Sciatic nerve (tissue), 2 donors: ENCODE measurements at regions not wholly inside any gene's neighbourhood (a gene's known extent, or its start where the extent isn't known, plus 50 kb on each side); places are given as distances from the start of the nearest gene placed in this dataset.
"Not testable (repeated sequence)": the region's sequence is repeated elsewhere in the genome, so short reads cannot be mapped to it uniquely, and the experiment has no call there.

ENCODE experiments used
- ATAC-seq: fragments of 200-7000 bp; cut with Tn5 transposase; one replicate; pipeline ENCODE4 v1.9.1; 2020; ENCODE audit warnings: mild to moderate bottlenecking, moderate library complexity
- DNase-seq: peaks from one replicate; pipeline ENCODE4 v3.0.0-alpha.2; 2020; ENCODE audit warnings: low spot score
- intact Hi-C: fragments of 100-400 bp; cut with DNase I; formaldehyde crosslinking; loops from one replicate; pipeline ENCODE4 v1.14.2; 2022
- donor health status: DM: no; HTN: no; CAD: no.
- donor health status: DM: no; HTN: no; CAD: no.

DNA sequence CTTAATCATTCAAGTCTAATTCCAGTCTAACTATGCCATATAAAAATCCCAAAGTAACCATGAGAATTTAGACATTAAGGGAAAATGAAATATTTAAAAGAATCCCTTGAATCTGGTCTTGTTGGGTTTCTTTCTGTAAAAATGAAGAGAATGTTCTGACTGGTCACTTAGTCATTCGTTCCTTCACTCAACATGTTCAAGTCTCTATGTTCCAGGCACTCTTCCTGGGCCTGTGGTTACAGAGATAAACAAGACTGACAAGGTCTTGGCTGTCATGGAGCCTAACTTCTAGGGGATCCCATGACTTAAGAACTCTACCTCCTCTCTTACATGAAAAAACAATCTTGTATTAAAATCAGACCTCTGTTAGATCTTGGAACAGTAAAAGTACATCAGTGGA lies 638.6 kb upstream of the TBL1XR1 start:
- peak; percentile 19 for ATAC-seq
- DNase-seq: no peak
- intact Hi-C loops: no loop called here

DNA sequence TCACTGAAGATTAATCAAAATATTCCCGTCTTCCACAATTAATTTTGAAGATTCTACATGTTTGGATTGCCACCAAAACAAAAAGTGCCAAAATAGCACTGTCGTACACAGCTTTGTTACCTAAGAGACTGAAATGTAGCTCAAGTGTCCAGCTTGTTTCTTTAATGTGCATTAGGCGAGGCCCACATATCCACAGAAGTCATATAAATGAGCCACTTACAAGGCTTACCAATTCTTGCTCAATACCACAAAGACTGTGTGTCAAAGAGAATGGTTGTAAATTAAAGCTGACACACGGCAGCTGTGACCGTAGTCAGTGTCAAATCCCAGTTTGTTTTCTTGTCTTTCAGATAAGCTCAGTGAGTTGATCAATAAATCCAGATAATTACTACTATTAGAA lies 639.4 kb upstream of the TBL1XR1 start:
- intact Hi-C loops: no loop called here
- peak; percentile 11 for ATAC-seq
- no peak for DNase-seq

DNA sequence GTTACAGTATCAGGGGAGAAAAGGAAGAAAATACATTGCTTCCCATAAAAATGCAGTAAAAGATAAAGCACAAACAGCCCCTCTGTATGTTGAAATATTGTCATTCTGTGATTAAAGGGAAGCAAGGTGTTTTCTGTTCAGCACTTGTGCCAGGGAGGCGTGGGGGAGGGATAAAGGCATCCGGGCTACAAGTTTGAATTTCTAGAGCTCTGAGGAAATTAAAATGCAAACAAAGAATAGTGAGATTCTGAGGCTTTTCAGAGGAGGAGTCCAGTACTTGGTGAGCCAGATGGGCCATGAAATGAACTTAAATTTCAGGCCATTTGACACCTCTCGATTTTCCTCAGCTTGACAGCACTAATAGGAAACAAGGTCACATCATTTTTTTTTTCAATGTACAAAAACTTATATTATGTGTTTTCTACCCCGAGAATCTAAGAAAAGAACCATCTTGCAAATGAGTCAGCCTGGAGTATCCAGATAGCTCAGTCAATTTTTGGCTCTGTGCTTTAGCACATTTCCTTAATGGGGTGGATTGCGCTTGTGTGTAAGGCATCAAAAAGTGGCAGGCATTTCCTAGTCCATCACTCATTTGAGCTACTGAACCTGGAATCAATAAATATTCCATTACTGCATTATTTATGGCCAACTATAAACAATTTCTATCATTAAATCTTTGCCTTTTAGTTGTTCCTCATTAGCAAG lies 640.8 kb upstream of the TBL1XR1 start:
- ATAC-seq: no peak
- intact Hi-C loops: no loop called here
- no peak for DNase-seq

DNA sequence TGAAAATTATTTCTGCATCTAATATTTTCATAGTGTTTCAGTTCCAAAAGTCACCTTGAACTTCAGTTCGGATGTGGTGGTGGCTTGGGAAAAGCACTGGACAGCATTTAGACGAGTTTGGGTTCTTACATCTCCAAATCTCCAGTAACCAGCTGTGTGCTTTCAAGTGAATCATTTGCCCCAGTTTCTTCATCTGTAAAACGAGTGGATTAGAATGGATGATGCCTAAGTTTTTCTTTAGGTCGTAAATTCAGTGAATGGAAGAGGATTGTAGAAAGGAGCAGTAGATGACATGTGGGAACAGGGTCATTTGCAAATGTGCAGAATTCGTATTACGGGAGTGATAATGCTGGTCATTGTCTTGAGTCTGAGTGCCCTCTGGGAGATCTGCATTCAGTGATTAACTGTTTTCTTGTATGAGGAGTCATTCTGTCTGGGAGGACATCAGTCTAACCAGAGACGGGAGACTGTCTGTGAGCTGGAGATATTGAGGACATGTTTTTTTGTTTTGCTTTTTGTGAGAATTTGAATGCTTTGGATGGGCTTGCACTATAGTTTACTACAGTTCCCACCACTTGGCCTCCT lies 641.6 kb upstream of the TBL1XR1 start:
- no peak for ATAC-seq
- DNase-seq: no peak
- intact Hi-C loops: no loop called here

DNA sequence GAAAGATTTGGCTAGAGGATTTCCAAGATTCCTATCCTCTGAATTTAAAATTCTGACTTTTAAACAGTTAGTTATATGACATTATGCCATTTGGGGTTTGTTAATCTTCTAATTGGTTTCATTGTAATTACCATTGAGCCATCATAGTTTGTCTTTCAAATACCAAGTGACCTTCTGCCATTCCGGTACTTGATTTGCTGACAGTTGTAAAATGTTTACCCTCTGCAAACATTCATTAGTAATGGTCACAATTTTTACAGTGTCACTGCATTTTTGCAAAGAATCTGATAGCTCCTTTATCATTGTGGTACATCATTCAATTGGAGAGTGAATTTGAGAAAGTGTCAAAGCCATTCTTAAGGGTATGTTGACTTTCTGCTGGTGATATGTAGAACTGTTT lies 645.0 kb upstream of the TBL1XR1 start:
- intact Hi-C loops: no loop called here
- DNase-seq (no peak), ATAC-seq (no peak)

DNA sequence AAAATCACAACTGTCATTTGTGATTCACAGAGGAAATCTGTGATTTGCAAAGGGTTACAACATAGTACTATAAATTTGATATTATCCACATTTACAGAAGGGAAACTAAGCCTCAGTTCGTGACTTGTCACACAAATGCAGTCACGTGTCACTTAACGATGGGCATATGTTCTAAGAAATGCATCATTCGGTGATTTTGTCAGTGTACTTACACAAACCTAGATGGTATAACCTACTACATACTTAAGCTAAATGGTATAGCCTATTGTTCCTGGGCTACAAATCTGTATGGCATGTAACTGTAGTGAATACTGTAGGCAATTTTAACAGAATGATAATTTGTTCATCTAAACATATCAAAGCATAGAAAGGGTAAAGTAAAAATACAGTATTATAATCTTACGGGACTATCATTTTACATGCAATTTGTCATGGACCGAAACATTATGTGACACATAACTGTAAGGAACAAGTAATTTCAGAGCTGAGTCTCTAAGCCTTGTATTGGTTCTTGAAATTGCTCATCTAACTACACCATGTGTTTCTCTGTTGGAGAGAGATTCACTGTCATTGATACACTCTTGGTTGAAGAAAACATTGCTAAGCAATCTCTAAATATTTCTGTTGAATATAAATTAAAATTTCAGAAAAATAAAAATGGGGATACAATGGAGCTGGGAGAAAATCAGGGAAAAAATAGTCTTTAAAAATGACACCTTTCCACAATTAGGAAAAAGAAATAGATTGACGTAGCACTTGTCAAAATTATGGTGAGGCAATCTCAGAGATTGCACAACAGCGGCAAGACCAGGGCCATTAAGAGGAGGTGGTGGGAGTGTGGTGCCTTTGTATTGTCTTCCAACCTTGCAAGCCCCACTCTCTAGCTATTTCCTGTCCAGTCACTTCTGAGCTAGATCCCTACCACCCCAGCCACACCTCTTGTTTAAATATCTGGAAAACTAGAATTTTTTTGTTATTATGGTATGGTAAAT lies 645.8 kb upstream of the TBL1XR1 start:
- intact Hi-C loops: no loop called here
- no peak for DNase-seq
- ATAC-seq: no peak

DNA sequence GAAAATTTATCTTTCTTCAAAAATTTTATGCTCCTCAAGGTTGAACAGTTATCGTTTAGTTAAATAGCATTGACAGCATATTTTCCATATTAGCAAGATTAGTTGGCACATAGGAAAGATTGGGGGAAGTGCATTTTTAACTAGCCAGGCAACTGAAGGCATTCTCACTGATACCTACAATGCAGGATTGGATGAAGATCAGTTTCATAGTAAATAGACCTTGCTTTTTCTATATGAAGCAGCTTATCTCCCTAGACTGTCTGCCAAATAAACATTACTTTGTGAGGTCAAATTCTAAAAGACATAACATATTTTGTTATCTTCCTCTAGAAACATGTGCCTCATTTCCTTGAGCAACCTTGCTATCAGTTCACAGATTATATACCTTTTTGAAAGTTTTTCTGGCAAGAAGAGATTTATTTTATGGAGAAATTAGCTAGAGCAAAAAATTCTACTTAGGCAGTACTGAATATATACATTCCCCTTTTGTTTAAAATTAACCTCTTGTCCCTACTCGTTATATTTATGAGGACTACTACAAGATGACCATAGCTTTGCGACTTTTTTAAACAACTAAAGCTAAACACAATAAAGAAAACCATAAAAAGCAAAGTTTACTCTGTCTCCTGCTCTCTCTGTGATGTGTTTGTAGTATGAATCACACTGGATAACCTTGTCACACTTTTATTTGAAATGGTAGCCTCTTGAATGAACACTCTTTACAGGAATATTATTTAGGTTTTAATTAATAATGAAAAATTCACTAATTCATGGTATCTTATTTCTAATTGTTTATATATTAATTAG lies 654.9 kb upstream of the TBL1XR1 start:
- DNase-seq (no peak), ATAC-seq (no peak)
- intact Hi-C loops: no loop called here

DNA sequence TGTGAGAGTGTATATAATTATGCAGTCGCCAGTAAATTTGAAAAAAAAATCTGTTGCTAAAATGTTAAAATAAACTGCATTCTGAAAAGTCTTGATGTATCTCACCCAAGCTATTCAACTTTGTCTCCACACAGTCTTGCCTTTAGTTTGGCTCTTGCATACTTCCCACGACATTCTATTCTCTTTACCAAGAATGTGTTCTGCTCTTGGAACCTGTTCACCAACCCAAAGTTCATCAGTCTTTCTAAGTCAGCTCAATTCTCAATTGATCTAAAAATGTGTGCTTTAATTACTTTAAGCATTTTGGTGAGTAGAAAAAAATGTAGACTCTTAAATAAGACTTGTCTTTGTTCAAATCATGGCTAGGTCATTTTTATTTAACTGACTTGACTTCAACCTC lies 657.7 kb upstream of the TBL1XR1 start:
- no peak for DNase-seq
- ATAC-seq: no peak
- intact Hi-C loops: no loop called here

DNA sequence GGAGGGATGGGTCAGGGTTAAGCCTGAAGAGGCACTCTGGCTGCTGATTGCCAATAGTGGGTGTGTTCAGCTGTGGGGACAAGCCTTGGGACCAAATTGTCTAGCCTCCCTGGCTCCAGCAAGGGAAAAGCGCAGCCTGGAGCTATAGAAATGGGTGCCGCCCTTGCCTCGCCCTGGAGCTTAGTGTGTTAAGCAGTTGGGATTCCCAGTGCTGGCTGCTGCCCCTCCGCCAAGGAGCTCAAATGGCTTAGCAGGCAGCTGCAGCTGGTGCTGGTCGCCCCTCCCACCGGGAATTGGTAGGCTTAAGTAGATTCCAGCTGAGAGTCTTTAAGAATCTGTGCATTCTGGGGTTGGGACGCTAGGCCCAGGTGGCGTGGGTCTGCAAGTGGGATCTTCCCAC lies 662.9 kb upstream of the TBL1XR1 start:
- DNase-seq: no peak
- intact Hi-C loops: no loop called here
- ATAC-seq: no peak

DNA sequence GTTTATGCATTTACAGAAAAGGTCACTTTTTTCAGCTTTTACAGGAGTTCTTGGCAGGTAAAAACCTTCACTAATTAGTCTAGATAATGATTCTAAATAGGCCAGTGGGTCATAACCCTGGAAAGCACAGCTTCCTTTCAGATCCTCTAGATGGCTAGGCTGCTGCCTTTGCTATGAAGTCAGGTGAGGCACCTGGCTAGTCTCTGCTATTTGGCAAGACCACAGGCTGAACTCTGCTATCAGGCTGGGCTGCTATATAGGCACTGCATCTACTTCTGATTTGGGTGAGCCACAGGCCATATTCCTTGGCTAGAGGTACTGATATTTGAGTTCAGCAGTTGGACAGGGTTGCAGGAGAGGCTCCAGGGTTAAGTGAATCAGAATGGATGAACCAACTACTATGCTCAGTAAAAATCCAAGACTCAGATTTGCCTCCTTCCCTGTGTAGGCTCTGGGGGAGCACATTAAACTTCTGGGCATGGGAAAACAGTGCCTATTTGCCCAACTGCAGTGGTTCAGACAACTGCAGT lies 665.7 kb upstream of the TBL1XR1 start:
- DNase-seq: no peak
- intact Hi-C loops: no loop called here
- no peak for ATAC-seq

DNA sequence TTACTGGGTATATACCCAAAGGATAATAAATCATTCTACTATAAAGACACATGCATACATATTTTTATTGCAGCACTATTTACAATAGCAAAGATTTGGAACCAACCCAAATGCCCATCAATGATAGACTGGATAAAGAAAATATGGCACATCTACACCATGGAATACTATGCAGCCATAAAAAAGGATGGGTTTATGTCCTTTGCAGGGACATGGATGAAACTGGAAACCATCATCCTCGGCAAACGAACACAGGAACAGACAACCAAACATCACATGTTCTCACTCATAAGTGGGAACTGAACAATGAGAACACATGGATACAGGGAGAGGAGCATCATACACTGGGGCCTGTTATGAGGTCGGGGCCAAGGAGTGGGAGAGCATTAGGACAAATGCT lies 665.0 kb upstream of the KCNMB2 start:
- DNase-seq, ATAC-seq, intact Hi-C loops: not testable (repeated sequence)

DNA sequence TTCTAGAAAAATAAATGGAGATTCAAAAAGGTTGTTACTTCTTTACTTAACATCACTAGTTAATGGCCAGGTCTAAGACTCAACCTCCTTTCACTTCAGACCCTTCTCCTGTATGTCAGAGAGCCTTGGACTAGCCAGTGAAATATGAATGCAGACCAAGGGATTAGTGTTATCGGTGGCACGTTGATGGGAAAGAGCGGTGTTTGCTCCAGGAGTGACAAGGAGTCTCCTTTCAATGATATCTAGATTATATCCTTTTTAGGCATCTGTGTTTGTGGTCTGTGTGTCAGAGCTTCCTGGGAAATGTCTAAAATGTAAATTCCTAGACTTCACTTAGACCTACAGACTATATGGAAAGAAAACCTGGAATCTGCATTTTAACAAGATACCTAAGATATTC lies 658.0 kb upstream of the KCNMB2 start:
- intact Hi-C loops: no loop called here
- DNase-seq: no peak
- ATAC-seq: no peak

DNA sequence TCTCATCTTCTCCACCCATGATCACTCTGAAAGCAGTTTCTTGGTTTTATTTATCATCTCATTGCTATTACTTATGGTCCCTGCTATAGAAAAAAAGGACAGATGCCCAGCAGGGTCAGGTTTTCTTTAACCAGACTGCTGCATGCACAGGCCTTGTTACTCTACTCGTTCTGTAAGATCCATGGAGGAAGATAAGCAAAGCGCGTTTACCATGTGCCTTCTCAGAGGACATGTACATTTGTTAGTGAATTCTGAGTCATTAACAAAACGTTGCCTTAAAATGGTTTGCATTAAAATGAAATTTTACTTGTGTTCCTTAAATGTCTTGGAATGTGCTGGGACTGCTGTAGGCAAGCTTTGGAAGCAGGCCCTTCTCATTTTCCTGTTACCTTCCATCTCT lies 657.3 kb upstream of the KCNMB2 start:
- intact Hi-C loops: no loop called here
- no peak for DNase-seq
- no peak for ATAC-seq

DNA sequence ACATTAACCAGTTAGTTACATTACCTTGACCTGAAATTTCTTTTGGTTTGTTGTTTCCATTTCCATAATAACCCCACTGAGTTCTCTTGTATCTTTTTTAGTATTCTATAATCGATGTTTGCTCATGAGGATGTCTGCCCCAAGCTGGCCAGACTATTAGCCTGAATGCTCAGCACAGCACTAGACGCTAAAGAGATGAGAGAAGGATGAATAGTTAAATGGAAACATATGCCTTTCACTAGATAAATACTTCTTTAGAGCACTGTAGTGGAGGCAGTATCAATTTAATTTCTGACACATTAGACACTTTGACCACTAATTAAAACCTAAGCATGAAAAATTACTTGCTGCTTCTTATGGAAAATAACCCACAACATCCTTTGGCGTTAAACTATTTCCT lies 654.9 kb upstream of the KCNMB2 start:
- intact Hi-C loops: no loop called here
- no peak for ATAC-seq
- DNase-seq: no peak

DNA sequence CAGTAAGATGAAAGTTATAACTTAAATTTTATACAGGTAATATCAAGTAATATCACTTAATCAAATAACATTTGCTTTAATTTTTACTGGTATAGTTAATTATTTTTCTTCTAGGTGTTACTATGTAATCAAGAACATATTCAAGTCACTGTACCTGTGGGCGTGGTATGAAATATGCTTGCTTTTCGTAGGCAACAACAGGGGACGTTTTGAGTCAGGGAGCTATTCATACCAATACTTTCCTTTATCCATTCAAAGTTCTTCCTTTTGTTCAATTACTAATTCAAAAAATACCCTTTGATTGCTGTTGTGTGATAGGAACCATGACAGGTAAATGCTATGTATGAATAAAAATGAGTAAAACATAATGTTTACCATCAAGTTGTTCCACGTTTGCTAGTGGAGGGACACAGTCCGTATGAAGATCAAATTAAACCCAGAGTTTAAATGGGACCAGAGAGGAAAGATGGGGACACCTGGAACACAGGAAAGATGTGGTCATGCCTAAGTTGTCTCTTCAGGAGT lies 654.0 kb upstream of the KCNMB2 start:
- ATAC-seq (no peak), DNase-seq (no peak)
- intact Hi-C loops: no loop called here

DNA sequence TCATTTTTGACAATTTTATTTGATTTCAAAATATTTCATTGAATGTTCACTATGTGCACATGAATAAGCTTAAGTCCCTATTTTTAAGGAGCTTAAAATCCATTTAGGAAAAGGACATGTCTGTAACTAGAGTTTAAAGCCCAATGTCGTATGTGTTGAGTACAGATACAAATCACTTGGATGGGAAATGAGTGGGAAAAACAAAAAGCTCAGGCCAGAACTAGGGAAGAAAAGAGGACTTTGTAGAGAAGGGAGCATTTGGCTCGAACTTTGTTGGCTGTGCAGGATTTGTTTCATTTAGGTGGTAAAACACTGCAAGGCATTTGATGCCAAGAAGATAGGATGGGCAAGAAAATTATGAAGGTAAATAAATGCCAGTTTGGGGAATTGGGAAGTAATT lies 653.1 kb upstream of the KCNMB2 start:
- no peak for ATAC-seq
- DNase-seq: no peak
- intact Hi-C loops: no loop called here

DNA sequence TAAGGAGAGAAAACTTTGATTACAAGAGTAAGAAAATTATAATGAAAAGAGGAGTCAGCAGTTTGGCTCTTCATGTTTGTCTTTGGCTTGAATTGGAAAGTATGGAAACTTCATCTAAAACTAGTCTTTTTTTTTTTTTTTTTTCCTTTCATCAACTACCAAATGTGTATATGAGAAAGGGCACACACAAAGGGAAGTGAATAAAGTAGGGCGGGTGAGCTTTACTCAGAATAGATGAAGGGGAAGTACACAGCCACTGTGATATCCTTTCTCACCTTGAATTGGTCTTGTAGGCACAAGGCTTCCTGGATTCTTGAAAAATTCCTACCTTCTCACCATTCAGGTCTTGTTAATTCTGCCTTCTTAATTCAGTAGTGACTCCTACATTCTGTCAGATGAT lies 652.3 kb upstream of the KCNMB2 start:
- DNase-seq (no peak), ATAC-seq (no peak)
- intact Hi-C loops: no loop called here

DNA sequence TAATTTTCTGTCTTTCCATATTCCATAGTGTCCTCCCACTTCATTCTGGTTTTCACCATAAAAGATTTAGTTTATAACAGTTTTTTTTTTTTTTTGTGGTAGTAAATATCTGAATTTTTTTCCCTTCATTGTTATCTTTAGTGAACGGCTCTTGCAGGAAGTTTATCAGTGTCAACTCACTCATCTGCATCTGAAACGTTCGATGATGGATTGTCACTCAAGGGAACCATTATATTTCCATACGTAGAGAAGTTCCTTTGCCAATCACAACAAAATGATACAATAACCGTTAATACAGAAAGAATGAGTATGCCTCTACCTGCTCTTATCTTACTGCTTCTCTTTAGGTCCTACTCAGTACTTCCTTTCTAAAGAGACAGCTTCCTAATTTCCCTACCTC lies 651.2 kb upstream of the KCNMB2 start:
- no peak for ATAC-seq
- intact Hi-C loops: no loop called here
- DNase-seq: no peak

DNA sequence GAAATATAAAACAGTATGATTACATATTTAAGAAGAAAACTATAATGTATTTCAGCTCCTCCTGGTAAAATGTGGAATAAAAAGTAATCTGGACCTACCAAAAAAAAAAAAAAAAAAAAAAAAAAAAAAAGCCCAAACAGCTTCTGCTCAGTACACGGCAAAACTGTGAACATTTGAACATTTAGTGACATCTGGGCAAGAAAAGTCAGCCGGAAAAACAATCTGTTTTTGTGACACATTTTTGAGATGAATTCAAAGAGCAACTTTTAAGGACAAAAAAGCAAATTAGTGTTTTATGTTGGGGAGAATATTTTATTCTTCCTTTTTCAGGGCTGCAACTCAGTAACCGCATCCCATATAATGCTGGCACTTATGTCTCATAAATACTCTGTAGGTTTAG lies 649.7 kb upstream of the KCNMB2 start:
- no peak for ATAC-seq
- intact Hi-C loops: no loop called here
- no peak for DNase-seq
